Sigmoid colon (tissue), 4 donors: ENCODE measurements at regions not wholly inside any gene's neighbourhood (a gene's known extent, or its start where the extent isn't known, plus 50 kb on each side); places are given as distances from the start of the nearest gene placed in this dataset.

Experiments
- CTCF ChIP-seq, 4 experiments: fragments of 450-650 bp in 3 of 4; fragments of 200-600 bp in 1 of 4; IDR thresholded peaks; one replicate each; pipeline ENCODE4 v1.5.1; 2016 to 2019; ENCODE audit warnings: antibody characterized with exemption in 4 of 4, mild to moderate bottlenecking in 3 of 4, moderate library complexity in 2 of 4
- EP300 ChIP-seq, 4 donors: sonication (generic); formaldehyde crosslinking; IDR thresholded peaks; one replicate each; pipeline ENCODE4 v1.6.1; 2017; ENCODE audit warnings: antibody characterized with exemption in 4 of 4
- POLR2AphosphoS5 ChIP-seq, 4 donors: sonication (generic); formaldehyde crosslinking; IDR thresholded peaks; one replicate each; pipeline ENCODE4 v1.6.1; 2017; ENCODE audit warnings: antibody characterized with exemption in 4 of 4

GRCh38 chr9:102875687-102876086 lies 119.4 kb upstream of the CYLC2 start:
- TF ChIP-seq CTCF (IDR thresholded peaks at IDR 0.05) = no peak
- TF ChIP-seq EP300 (IDR thresholded peaks at IDR 0.05) = no peak
- TF ChIP-seq POLR2AphosphoS5 (IDR thresholded peaks at IDR 0.05) = no peak
